ENCODE measurements at regions not wholly inside any gene's neighbourhood (a gene's known extent, or its start where the extent isn't known, plus 50 kb on each side); places are given as distances from the start of the nearest gene placed in this dataset.
A peak's percentile ranks its signal among the peaks of the same experiment; 100 is the strongest.
"Not testable (repeated sequence)": the region's sequence is repeated elsewhere in the genome, so short reads cannot be mapped to it uniquely, and the experiment has no call there.

- H3K27me3 ChIP-seq, result peaks cover 61% of the 10 kb centered on the region
- H3K9me3 ChIP-seq, result no peaks in the 10 kb centered on the region
- H3K36me3 ChIP-seq, result no peaks in the 10 kb centered on the region
- no peak for DNase-seq
- TF ChIP-seq CTCF (IDR thresholded peaks at IDR 0.05; ENCODE audit: low read depth, low read length), result no peak
- no peak overlapping the region for H3K4me3 ChIP-seq (ENCODE audit: low read depth, low read length)
- H3K4me1 ChIP-seq, result no peaks in the 10 kb centered on the region
These were observed 105.2 kb upstream of the BNIP2 start for GRCh38 chr15:59794229-59794886.

- Histone ChIP-seq H3K4me3 (ENCODE audit: low read depth, low read length) (peak overlapping the region; percentile 38), H3K27me3 (peaks cover 50% of the 10 kb centered on the region), H3K36me3 (no peaks in the 10 kb centered on the region), H3K9me3 (no peaks in the 10 kb centered on the region), H3K4me1 (no peaks in the 10 kb centered on the region)
- no peak for TF ChIP-seq CTCF (IDR thresholded peaks at IDR 0.05; ENCODE audit: low read depth, low read length)
- DNase-seq, result no peak
These were observed 103.2 kb upstream of the BNIP2 start for GRCh38 chr15:59792359-59792758.

GRCh38 chr15:59791755-59792154 lies 102.6 kb upstream of the BNIP2 start:
- Histone ChIP-seq H3K36me3 (no peaks in the 10 kb centered on the region), H3K9me3 (no peaks in the 10 kb centered on the region), H3K27me3 (peaks cover 47% of the 10 kb centered on the region), H3K4me3 (ENCODE audit: low read depth, low read length) (peak overlapping the region; percentile 38; the same call in 1 of the 2 replicates), H3K4me1 (no peaks in the 10 kb centered on the region)
- peak; percentile 64 for DNase-seq
- no peak for TF ChIP-seq CTCF (IDR thresholded peaks at IDR 0.05; ENCODE audit: low read depth, low read length)

GRCh38 chr15:59791079-59791478 lies 102.0 kb upstream of the BNIP2 start:
- peaks cover 41% of the 10 kb centered on the region for H3K27me3 ChIP-seq
- no peak for TF ChIP-seq CTCF (IDR thresholded peaks at IDR 0.05; ENCODE audit: low read depth, low read length)
- no peaks in the 10 kb centered on the region for H3K36me3 ChIP-seq
- H3K9me3 ChIP-seq, result no peaks in the 10 kb centered on the region
- no peak for DNase-seq
- no peaks in the 10 kb centered on the region for H3K4me1 ChIP-seq
- no peak overlapping the region for H3K4me3 ChIP-seq (ENCODE audit: low read depth, low read length)

GRCh38 chr15:59786466-59786865 lies 97.3 kb upstream of the BNIP2 start:
- H3K4me3 ChIP-seq (ENCODE audit: low read depth, low read length); DNase-seq; H3K27me3 ChIP-seq; H3K36me3 ChIP-seq; H3K9me3 ChIP-seq; H3K4me1 ChIP-seq: not testable (repeated sequence)

GRCh38 chr15:59785981-59786380 lies 96.9 kb upstream of the BNIP2 start:
- H3K36me3 ChIP-seq, result not testable (repeated sequence)

GRCh38 chr15:59783774-59784520 lies 94.8 kb upstream of the BNIP2 start:
- H3K4me3 ChIP-seq (ENCODE audit: low read depth, low read length); H3K4me1 ChIP-seq; DNase-seq; H3K36me3 ChIP-seq; H3K9me3 ChIP-seq: not testable (repeated sequence)
- peaks cover 13% of the 10 kb centered on the region for H3K27me3 ChIP-seq

More at GRCh38 chr15:59785981-59786380, 96.9 kb upstream of the BNIP2 start:
- not testable (repeated sequence) for H3K4me1 ChIP-seq; H3K27me3 ChIP-seq; H3K4me3 ChIP-seq (ENCODE audit: low read depth, low read length); DNase-seq; H3K9me3 ChIP-seq
